GM12878 (cell line): ENCODE measurements at regions not wholly inside any gene's neighbourhood (a gene's known extent, or its start where the extent isn't known, plus 50 kb on each side); places are given as distances from the start of the nearest gene placed in this dataset.

Experiments
- ATAC-seq: fragments of 200-7000 bp; cut with Tn5 transposase; 3 replicates; pipeline ENCODE4 v1.9.1; 2020; ENCODE audit warnings: mild to moderate bottlenecking, moderate library complexity
- BruUV-seq: library from RNA; stranded (reverse); fragments of 400-500 nt; replicated peaks from 2 replicates; lab custom pipeline; 2021; lab: Mats Ljungman, UMichigan
- CTCF ChIA-PET: fragments of 300-600 bp; sonication (Branson Sonifier 250); formaldehyde crosslinking; extraction: SDS; loops from one replicate; lab custom pipeline; 2021; ENCODE audit warnings: inconsistent platforms; lab: Yijun Ruan, JAX
- POLR2A ChIA-PET: fragments of 350-600 bp; formaldehyde crosslinking; extraction: SDS; loops from one replicate; lab custom pipeline; 2021; ENCODE audit warnings: inconsistent platforms; lab: Charles Lee
- RAD21 ChIA-PET: fragments of 300-600 bp; sonication (Branson Sonifier 250); formaldehyde crosslinking; loops from one replicate; lab custom pipeline; 2023; ENCODE audit warnings: antibody characterized with exemption; ENCODE audit not compliant: unreplicated experiment; lab: Charles Lee
- SMC1A ChIA-PET: fragments of 300-600 bp; sonication (Branson Sonifier 250); formaldehyde crosslinking; loops from one replicate; lab custom pipeline; 2023; ENCODE audit not compliant: unreplicated experiment, uncharacterized antibody; lab: Charles Lee
- DNase-seq: peaks from one replicate; pipeline ENCODE4 v3.0.0-alpha.2; 2011; ENCODE audit warnings: low read depth, low spot score
- FAIRE-seq: peaks from 3 replicates; lab custom pipeline; 2011; peaks lifted over from hg19 to GRCh38; lab: Jason Lieb, UNC
- H2AFZ ChIP-seq: 2 replicates; pipeline ENCODE4 v1.6.0; 2011; ENCODE audit warnings: low read depth, low read length, control low read depth; ENCODE audit not compliant: control insufficient read depth
- H3K27ac ChIP-seq: 2 replicates; pipeline ENCODE4 v1.5.1; 2011; ENCODE audit warnings: control low read depth; ENCODE audit not compliant: control insufficient read depth, insufficient read depth
- H3K27me3 ChIP-seq, 2 experiments: replicated peaks in 1 of 2; 2 replicates each; pipeline versions ENCODE4 v1.6.0 to v1.6.1; 2011; ENCODE audit warnings: low read length in 1 of 2; ENCODE audit not compliant: control insufficient read depth in 2 of 2, insufficient read depth in 2 of 2
- H3K36me3 ChIP-seq, 2 experiments: 2 replicates each; pipeline ENCODE4 v1.5.1; 2011; ENCODE audit warnings: low read length in 1 of 2; ENCODE audit not compliant: control insufficient read depth in 2 of 2, insufficient read depth in 2 of 2
- H3K4me1 ChIP-seq: 2 replicates; pipeline ENCODE4 v1.6.1; 2011; ENCODE audit warnings: mild to moderate bottlenecking, low read length, moderate library complexity, mixed read lengths; ENCODE audit not compliant: control insufficient read depth, insufficient read depth
- H3K4me2 ChIP-seq: 2 replicates; pipeline ENCODE4 v1.6.0; 2011; ENCODE audit warnings: control low read depth; ENCODE audit not compliant: control insufficient read depth, insufficient read depth
- H3K4me3 ChIP-seq: fragments of 200-600 bp; sonication (generic); 2 replicates; pipeline ENCODE4 v1.5.1; 2016
- H3K79me2 ChIP-seq: 2 replicates; pipeline ENCODE4 v1.6.0; 2011; ENCODE audit warnings: low read length; ENCODE audit not compliant: control insufficient read depth, insufficient read depth
- H3K9ac ChIP-seq: 2 replicates; pipeline ENCODE4 v1.8.0; 2011; ENCODE audit warnings: low read length, control low read depth, mixed read lengths; ENCODE audit not compliant: control insufficient read depth, insufficient read depth
- H3K9me3 ChIP-seq: replicated peaks from 3 replicates; pipeline ENCODE4 v1.5.1; 2011; ENCODE audit warnings: mild to moderate bottlenecking, low read length; ENCODE audit not compliant: control insufficient read depth, insufficient read depth
- H4K20me1 ChIP-seq: 2 replicates; pipeline ENCODE4 v1.6.0; 2011; ENCODE audit not compliant: control insufficient read depth, insufficient read depth
- BHLHE40 ChIP-seq, 2 experiments: fragments of 450-650 bp in 1 of 2; IDR thresholded peaks; 2 replicates each; pipeline ENCODE4 v1.6.1; 2011 to 2017; ENCODE audit warnings: low read depth in 2 of 2, borderline replicate concordance in 1 of 2, improper control_type of control experiment in 1 of 2, low read length in 1 of 2, mild to moderate bottlenecking in 1 of 2
- CBX5 ChIP-seq: sonication (generic); IDR thresholded peaks from 2 replicates; pipeline ENCODE4 v1.6.1; 2016; ENCODE audit warnings: low read depth, moderate library complexity, mild to moderate bottlenecking, inconsistent platforms
- CUX1 ChIP-seq: IDR thresholded peaks from 2 replicates; pipeline ENCODE4 v1.6.1; 2012; ENCODE audit warnings: improper control_type of control experiment, low read depth, low read length; ENCODE audit not compliant: insufficient replicate concordance
- EZH2 ChIP-seq: IDR thresholded peaks from 2 replicates; pipeline ENCODE4 v1.6.1; 2012; ENCODE audit warnings: low read depth, mild to moderate bottlenecking, control low read depth, inconsistent platforms, low read length, borderline replicate concordance; ENCODE audit not compliant: control insufficient read depth
- MYC ChIP-seq: IDR thresholded peaks from 2 replicates; pipeline ENCODE4 v1.6.1; 2011; ENCODE audit warnings: mild to moderate bottlenecking, low read length, moderate library complexity, inconsistent platforms; ENCODE audit not compliant: insufficient read depth, insufficient replicate concordance, insufficient read length, severe bottlenecking
- PML ChIP-seq: IDR thresholded peaks from 2 replicates; pipeline ENCODE4 v1.6.1; 2012; ENCODE audit warnings: low read length, inconsistent platforms
- REST ChIP-seq: IDR thresholded peaks from 2 replicates; pipeline ENCODE4 v1.6.1; 2012; ENCODE audit warnings: mild to moderate bottlenecking, low read depth, low read length
- SIX5 ChIP-seq: IDR thresholded peaks from 2 replicates; pipeline ENCODE4 v1.6.1; 2011; ENCODE audit warnings: mild to moderate bottlenecking, low read depth, low read length, moderate library complexity; ENCODE audit not compliant: severe bottlenecking
- YY1 ChIP-seq: IDR thresholded peaks from 2 replicates; pipeline ENCODE4 v1.6.1; 2011; ENCODE audit warnings: low read depth, mild to moderate bottlenecking, low read length
- WGBS: methylation state at CpG from one replicate; pipeline ENCODE4 v1.1.6; 2016; ENCODE audit warnings: low lambda C conversion rate; ENCODE audit not compliant: insufficient replicate concordance, insufficient coverage; ENCODE audit errors: missing lambda C conversion rate; 5-methylcytosine and 5-hydroxymethylcytosine counted together
- in situ Hi-C: fragments of 300-500 bp; cut with MboI; formaldehyde crosslinking; loops from 9 replicates; pipeline ENCODE4 v1.14.3; 2018; ENCODE audit warnings: mixed read lengths
- intact Hi-C: fragments of 100-400 bp; cut with micrococcal nuclease; formaldehyde crosslinking; loops from one replicate; pipeline ENCODE4 v1.14.2; 2022; ENCODE audit not compliant: unreplicated experiment

GRCh38 chr5:173795601-173796000 is 92.5 kb upstream of the CPEB4 start:
- peaks cover 7% of the 10 kb centered on the region for H3K4me1 ChIP-seq
- H2AFZ ChIP-seq, result no peak overlapping the region
- FAIRE-seq (no peak), ATAC-seq (no peak), DNase-seq (no peak)
- H3K27me3 ChIP-seq, result no peaks in the 10 kb centered on the region
- 11% methylated on average over 1 of the region's 1 CpG for WGBS
- H3K36me3 ChIP-seq, result no peaks in the 10 kb centered on the region
- ChIA-PET CTCF (interaction anchor here (1.2 to 5.6 kb wide), 3 partner anchors 9 to 177 kb away, joined by 3 to 34 read pairs (median 6); no protein-coding TSS in a partner anchor), SMC1A (interaction anchor here (0.6 to 4.3 kb wide), 8 partner anchors 8 to 150 kb away, joined by 3 to 18 read pairs (median 4); no protein-coding TSS in a partner anchor), RAD21 (interaction anchor here (0.8 to 1.5 kb wide), 4 partner anchors 9 to 166 kb away, joined by 3 to 4 read pairs (median 4); no protein-coding TSS in a partner anchor), POLR2A (interaction anchor here (1.3 kb wide), 1 partner anchor 25 kb away, joined by 5 read pairs; no protein-coding TSS in a partner anchor)
- TF ChIP-seq YY1 (no peak), MYC (no peak), EZH2 (no peak), CBX5 (no peak), PML (no peak), CUX1 (no peak), BHLHE40 (IDR thresholded peaks at IDR 0.05; ENCODE audit: borderline replicate concordance in 1 of 2, low read depth in 2 of 2, low read length in 1 of 2) (no peak), REST (no peak), SIX5 (no peak)
- H3K27ac ChIP-seq, result no peak overlapping the region
- no peaks in the 10 kb centered on the region for H3K79me2 ChIP-seq
- no peak overlapping the region for H3K4me2 ChIP-seq
- in situ Hi-C loops, result no loop called here
- H3K9ac ChIP-seq, result no peak overlapping the region
- H4K20me1 ChIP-seq, result no peaks in the 10 kb centered on the region
- intact Hi-C loops, result no loop called here
- no TSS peak for BruUV-seq
- no peak overlapping the region for H3K4me3 ChIP-seq
- no peaks in the 10 kb centered on the region for H3K9me3 ChIP-seq
